Effector memory CD4-positive, alpha-beta T cell (primary cell): ENCODE measurements at regions not wholly inside any gene's neighbourhood (a gene's known extent, or its start where the extent isn't known, plus 50 kb on each side); places are given as distances from the start of the nearest gene placed in this dataset.

Experiments
- DNase-seq, 3 donors: peaks; one replicate each; pipeline ENCODE4 v3.0.0-alpha.2; 2020
- H3K27ac ChIP-seq: 2 replicates; pipeline ENCODE4 v1.7.0; 2013; ENCODE audit warnings: mild to moderate bottlenecking, low read length, moderate library complexity; ENCODE audit not compliant: insufficient read depth, poor library complexity, severe bottlenecking
- H3K27me3 ChIP-seq: replicated peaks from 2 replicates; pipeline ENCODE4 v1.7.0; 2013; ENCODE audit warnings: mild to moderate bottlenecking, low read length; ENCODE audit not compliant: insufficient read depth, control insufficient read depth, poor library complexity, severe bottlenecking
- H3K36me3 ChIP-seq: 2 replicates; pipeline ENCODE4 v1.7.0; 2013; ENCODE audit warnings: mild to moderate bottlenecking, low read length, moderate library complexity; ENCODE audit not compliant: control insufficient read depth, insufficient read depth
- H3K4me1 ChIP-seq: 2 replicates; pipeline ENCODE4 v1.7.0; 2013; ENCODE audit warnings: low read length, mild to moderate bottlenecking; ENCODE audit not compliant: control insufficient read depth, insufficient read depth, poor library complexity, severe bottlenecking
- H3K4me3 ChIP-seq: 2 replicates; pipeline ENCODE4 v1.7.0; 2013; ENCODE audit warnings: low read length, low read depth, mild to moderate bottlenecking; ENCODE audit not compliant: insufficient read depth, poor library complexity, severe bottlenecking
- H3K9me3 ChIP-seq: 2 replicates; pipeline ENCODE4 v1.7.0; 2013; ENCODE audit warnings: mild to moderate bottlenecking, low read length, moderate library complexity; ENCODE audit not compliant: control insufficient read depth

DNA sequence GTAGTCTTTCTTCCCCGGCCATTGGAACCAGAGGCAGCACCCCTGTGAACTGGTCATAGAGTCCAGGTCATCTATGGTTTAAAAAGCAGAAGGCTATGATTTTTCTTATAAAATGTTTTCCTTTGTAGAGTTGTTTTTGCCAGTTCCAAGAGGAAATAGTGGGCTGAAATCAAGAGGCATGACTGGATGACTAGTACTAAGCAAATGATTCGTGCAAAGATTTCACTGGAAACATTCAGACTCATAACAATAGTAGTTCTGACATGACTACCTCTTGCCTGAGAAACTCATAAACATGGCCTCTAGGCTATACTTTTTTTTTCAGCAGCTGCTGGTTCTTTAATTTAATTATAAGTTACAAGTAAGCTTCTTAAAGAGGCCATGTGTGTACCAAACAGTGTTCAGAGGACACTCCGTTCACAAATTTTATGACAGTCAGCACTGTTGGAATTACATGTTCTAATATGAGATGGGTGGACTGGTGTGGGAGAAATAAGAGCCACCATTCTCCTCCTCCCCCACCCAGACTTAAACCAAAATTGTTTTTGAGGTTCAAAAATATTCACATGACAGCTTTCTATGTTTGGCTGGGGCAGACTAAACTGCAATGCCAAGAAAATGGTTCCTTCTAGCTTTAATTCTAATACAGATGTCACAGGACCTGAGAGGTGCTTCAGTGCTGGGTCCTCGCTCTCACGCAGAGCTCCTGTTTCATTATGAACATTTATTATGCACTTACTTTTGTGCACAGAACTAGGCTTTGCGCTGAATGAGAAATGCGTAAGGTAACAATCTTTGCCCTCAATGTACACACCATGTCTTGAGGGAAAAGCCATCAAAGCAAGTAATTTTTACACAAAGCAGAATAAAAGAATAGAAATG lies 147.5 kb downstream of the ZC3H11B start:
- no peaks in the 10 kb centered on the region for H3K27me3 ChIP-seq
- no peak for DNase-seq
- H3K4me3 ChIP-seq = no peak overlapping the region
- no peak overlapping the region for H3K27ac ChIP-seq
- H3K9me3 ChIP-seq = no peaks in the 10 kb centered on the region
- H3K36me3 ChIP-seq = no peaks in the 10 kb centered on the region
- no peaks in the 10 kb centered on the region for H3K4me1 ChIP-seq

DNA sequence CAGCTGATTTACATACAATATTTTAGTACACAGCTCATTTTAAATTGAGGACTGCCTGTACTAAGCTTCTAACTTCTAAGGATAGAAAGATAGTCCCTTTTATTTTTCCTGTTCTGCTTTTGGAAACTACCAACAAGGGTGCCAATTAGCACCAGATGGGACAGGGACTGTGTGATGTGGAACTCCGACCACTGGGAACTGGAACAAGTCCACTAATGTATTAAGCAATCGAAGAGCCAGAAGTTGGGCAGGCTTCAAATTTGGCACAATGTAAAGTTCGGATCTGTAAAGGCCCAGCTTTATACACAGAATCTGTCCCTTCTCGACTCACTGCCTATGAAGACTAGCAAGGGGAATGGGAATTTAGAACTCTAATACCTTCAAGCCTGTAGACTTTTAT lies 149.3 kb downstream of the ZC3H11B start:
- Histone ChIP-seq H3K36me3 (no peaks in the 10 kb centered on the region), H3K27ac (no peak overlapping the region), H3K4me1 (no peaks in the 10 kb centered on the region), H3K27me3 (no peaks in the 10 kb centered on the region), H3K4me3 (no peak overlapping the region), H3K9me3 (no peaks in the 10 kb centered on the region)
- no peak for DNase-seq

DNA sequence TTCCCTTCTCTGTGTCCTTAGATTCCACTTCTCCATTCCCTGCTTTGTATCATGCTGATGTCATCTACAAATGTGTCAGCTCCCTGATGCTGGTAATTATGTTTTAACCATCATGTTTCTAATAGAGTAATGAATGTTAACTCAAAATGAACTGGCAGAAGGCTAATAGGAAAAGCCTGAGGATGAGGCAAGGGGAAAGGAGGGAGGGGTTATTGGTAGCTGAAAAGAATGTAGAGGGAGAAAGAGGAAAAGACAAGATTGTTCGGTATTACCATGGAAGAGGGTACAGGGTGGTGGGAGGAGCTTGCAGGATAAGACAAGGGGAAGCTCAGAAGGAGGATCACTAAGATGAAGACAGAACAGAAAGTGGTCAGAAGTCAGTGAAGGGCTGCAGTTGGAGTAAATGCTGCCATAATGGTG lies 150.9 kb downstream of the ZC3H11B start:
- H3K4me3 ChIP-seq = no peak overlapping the region
- H3K27ac ChIP-seq = no peak overlapping the region
- no peak for DNase-seq
- H3K27me3 ChIP-seq = no peaks in the 10 kb centered on the region
- no peaks in the 10 kb centered on the region for H3K4me1 ChIP-seq
- H3K36me3 ChIP-seq = no peaks in the 10 kb centered on the region
- no peaks in the 10 kb centered on the region for H3K9me3 ChIP-seq

DNA sequence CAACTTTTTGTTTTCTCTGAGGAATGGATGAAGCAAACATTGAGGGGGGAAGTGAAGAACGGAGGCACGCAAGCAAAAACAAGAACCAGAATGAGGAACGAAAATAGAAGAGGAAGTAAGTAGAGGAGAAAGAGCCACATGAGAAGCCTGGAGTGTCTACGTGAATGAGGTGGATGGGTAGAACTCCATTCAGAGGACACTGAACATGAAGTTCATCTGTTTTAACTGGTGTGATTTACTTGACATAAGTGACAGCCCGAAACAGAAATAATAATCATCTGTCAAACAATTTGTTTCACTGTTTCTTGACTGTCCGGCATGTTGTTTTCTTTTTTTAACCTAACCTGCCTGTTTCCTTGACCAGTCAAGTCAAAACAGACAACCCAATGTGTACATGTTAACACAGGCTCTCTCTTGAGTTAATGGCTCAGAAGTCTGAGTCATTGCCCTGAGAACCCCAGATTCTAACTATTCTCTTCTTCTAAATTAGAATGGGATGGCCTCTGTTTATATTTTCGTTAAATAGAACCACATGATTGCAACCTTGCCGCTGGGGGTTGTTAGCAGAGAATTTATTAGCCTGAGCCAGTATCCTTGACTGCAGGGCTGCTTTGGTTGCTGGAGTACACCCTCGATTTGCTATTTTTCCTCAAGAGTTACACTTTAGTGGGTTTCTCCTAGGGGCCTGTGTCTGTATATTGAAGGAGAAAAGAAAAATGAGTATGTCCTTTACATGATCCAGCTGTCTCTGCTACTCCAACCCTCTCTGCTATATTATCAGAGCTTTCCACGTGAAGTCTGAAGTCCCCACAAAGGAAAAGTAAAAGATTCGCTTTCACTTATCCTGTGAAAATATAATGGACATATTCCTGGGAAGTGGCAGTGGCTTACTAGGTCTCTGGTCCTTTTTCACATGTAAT lies 151.7 kb downstream of the ZC3H11B start:
- no peak overlapping the region for H3K4me3 ChIP-seq
- H3K27me3 ChIP-seq = no peaks in the 10 kb centered on the region
- no peaks in the 10 kb centered on the region for H3K36me3 ChIP-seq
- no peaks in the 10 kb centered on the region for H3K4me1 ChIP-seq
- H3K9me3 ChIP-seq = no peaks in the 10 kb centered on the region
- no peak overlapping the region for H3K27ac ChIP-seq
- no peak for DNase-seq

DNA sequence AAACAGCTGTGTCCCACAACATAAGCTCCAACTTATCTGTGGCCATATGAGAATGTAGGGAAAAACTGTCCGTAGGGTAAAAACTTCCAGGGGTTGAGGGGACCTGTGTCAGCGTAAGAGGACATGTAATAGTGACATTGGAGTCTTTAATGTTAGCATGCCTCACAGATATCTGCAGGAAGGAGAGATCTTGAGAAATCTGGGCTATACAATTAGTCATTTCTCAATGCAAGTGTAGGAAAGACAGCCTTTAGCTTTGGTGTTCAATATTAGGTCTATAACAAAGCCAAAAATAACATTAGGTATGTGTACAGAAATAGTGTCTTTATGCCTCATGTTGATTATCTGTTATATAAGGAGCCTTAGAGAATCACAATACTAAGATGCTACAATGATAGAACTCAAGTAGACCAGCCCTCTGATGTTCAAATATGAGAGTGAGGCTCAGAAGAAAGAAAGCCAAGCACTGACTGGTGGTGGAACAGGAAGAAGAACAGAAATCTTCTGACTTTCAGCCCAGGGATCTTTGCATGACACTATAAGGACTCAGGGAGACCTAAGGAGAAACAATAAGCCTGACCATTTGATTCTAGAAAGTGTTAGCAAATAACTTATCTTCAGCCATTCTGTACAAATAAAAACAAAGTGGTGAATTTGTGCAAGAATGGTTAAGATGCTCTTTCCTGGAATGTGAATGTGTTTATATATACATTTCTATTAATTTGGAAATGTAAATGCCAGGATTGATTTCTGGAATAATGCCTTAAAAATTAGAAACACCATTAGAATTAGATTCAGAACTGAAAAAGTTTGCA lies 152.6 kb downstream of the ZC3H11B start:
- Histone ChIP-seq H3K27ac (no peak overlapping the region), H3K27me3 (no peaks in the 10 kb centered on the region), H3K4me1 (no peaks in the 10 kb centered on the region), H3K9me3 (no peaks in the 10 kb centered on the region), H3K36me3 (no peaks in the 10 kb centered on the region), H3K4me3 (no peak overlapping the region)
- DNase-seq = no peak

DNA sequence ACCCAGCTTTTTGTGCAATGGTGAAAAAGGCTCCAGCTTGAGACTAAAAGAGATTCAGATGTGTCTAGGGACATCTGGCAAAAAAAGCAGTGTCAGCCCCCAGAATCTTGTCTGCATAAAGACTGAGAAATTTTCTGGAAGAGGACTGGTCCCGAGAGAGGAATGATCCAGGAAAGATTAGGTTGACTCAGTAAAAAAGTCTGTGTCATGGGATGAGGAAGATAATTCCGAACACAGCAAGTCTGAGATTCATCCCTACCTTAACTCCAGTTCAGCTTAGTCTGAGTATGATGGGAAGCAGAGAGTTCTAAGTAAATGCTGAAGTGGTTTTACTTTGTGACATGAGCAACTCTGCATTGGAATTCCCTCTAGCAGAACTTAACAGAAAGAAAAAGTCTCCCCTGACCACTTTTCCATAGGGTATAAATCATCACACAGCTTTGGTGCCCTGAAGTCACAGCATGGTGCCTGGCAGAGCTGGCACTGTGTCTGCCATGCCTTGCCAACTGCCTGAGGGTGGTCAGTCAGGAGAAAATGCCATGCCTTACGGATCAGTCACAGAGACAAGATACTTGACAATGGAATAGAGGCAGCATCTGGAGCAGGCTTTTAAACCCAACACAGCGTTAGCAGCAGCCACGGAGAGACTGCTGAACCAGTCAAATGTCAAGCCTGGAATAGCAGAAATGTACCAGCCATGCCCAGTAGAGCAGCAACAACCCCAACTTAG lies 153.4 kb downstream of the ZC3H11B start:
- Histone ChIP-seq H3K4me1 (no peaks in the 10 kb centered on the region), H3K4me3 (no peak overlapping the region), H3K9me3 (no peaks in the 10 kb centered on the region), H3K27ac (no peak overlapping the region), H3K36me3 (no peaks in the 10 kb centered on the region), H3K27me3 (no peaks in the 10 kb centered on the region)
- no peak for DNase-seq

DNA sequence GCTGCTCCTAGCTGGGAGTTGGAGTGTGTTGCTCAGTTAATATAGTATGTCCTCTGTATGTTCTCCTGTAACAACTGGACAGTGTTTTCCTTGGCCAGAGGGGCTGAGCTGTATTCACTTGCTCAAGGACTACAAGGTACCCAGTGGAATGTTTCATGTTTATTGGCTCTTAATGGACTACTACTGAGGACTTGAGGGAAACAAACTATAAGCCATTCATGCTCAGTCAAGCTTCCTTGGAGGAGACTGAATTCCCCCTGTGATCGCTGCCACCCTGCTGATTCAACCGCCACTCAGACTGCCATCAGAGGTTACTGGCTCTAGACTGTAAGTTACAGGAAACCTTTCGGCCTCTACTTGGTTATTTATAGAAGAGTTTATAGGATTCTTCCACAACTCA lies 166.6 kb downstream of the ZC3H11B start:
- DNase-seq = no peak
- no peaks in the 10 kb centered on the region for H3K9me3 ChIP-seq
- H3K27me3 ChIP-seq = no peaks in the 10 kb centered on the region

DNA sequence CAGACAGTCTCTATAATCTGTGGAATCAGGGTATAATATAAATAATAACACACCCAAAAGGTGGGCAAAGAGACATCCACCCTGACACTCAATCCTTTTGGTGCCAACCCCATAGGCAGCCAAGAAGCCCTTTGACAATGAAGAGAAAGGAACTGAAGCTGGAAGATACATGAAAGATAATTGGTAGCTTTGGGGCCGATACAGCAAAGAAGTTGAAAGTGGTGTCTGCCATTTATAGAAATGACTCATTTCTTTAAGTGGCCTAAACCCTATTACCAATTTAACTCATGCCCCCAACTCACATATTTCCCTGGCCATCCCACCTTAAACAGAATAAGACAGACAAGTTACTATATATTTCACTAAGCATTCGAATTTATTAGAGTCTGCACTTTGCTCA lies 167.0 kb downstream of the ZC3H11B start:
- Histone ChIP-seq H3K36me3 (no peaks in the 10 kb centered on the region), H3K4me1 (no peaks in the 10 kb centered on the region), H3K4me3 (no peak overlapping the region), H3K27ac (no peak overlapping the region), H3K9me3 (no peaks in the 10 kb centered on the region), H3K27me3 (no peaks in the 10 kb centered on the region)
- DNase-seq = no peak

More for the DNA sequence above, 166.6 kb downstream of the ZC3H11B start:
- Histone ChIP-seq H3K36me3 (no peaks in the 10 kb centered on the region), H3K4me3 (no peak overlapping the region), H3K27ac (no peak overlapping the region), H3K4me1 (no peaks in the 10 kb centered on the region)

DNA sequence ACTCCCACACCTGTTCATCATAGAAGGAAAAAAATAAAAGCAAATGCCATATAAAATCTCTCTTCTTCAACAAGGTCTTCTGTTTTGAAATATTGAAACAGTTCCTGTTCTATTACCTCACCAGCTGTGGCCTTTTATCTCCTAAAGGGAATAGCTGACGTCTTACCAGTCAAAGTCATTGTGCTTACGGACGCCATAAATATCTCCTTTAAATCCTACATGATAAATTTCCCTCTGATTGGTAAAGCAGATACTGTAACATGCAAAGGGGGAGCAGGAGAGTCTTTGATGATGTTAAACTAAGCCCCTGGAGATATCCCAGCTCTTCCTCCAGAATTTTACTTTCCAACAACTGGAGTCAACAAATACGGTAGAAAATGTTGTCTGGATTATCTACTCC lies 168.4 kb downstream of the ZC3H11B start:
- Histone ChIP-seq H3K4me1 (no peaks in the 10 kb centered on the region), H3K36me3 (no peaks in the 10 kb centered on the region), H3K27ac (no peak overlapping the region), H3K27me3 (no peaks in the 10 kb centered on the region), H3K4me3 (no peak overlapping the region), H3K9me3 (no peaks in the 10 kb centered on the region)
- no peak for DNase-seq
